B cell (primary cell): ENCODE measurements at regions not wholly inside any gene's neighbourhood (a gene's known extent, or its start where the extent isn't known, plus 50 kb on each side); places are given as distances from the start of the nearest gene placed in this dataset.

Experiments used
- ATAC-seq: fragments of 200-7000 bp; cut with Tn5 transposase; one replicate; pipeline ENCODE4 v1.10.0; 2021; ENCODE audit warnings: low read depth, mild to moderate bottlenecking, moderate number of reproducible peaks, moderate library complexity
- CTCF ChIA-PET: fragments of 350-600 bp; sonication (Branson Sonifier 250); formaldehyde crosslinking; loops from one replicate; lab custom pipeline; 2021; ENCODE audit warnings: antibody characterized with exemption, inconsistent platforms; lab: Charles Lee
- POLR2A ChIA-PET: fragments of 350-600 bp; sonication (Branson Sonifier 250); formaldehyde crosslinking; loops from one replicate; lab custom pipeline; 2021; ENCODE audit warnings: antibody characterized with exemption; lab: Charles Lee
- DNase-seq: peaks from one replicate; pipeline ENCODE4 v3.0.0; 2013
- H2AFZ ChIP-seq: 2 replicates; pipeline ENCODE4 v1.6.1; 2012; ENCODE audit warnings: mild to moderate bottlenecking, low read depth, low read length; ENCODE audit not compliant: insufficient read depth, poor library complexity, severe bottlenecking
- H3K27ac ChIP-seq, 2 donors: 1 replicate in 1 of 2; 2 replicates in 1 of 2; pipeline ENCODE4 v1.5.1; 2012 to 2013; ENCODE audit warnings: low read length in 2 of 2, mild to moderate bottlenecking in 2 of 2, moderate library complexity in 1 of 2
- H3K27me3 ChIP-seq, 4 experiments: fragments of 200-600 bp in 1 of 4; sonication (generic) in 1 of 4; replicated peaks in 1 of 4; 1 replicate in 2 of 4; 2 replicates in 2 of 4; pipeline versions ENCODE4 v1.6.1 to v1.7.0; 2013 to 2016; ENCODE audit warnings: low read length in 3 of 4, mild to moderate bottlenecking in 2 of 4, mixed read lengths in 1 of 4, moderate library complexity in 1 of 4; ENCODE audit not compliant: insufficient read depth in 4 of 4, control insufficient read depth in 3 of 4; ENCODE audit errors: control extremely low read depth in 1 of 4
- H3K36me3 ChIP-seq, 2 experiments: replicated peaks in 1 of 2; 1 replicate in 1 of 2; 2 replicates in 1 of 2; pipeline versions ENCODE4 v1.6.1 to v1.7.1; 2013; ENCODE audit warnings: low read length in 1 of 2; ENCODE audit not compliant: insufficient read depth in 2 of 2, control insufficient read depth in 1 of 2; ENCODE audit errors: control extremely low read depth in 1 of 2, extremely low read depth in 1 of 2
- H3K4me1 ChIP-seq, 2 donors: fragments of 200-600 bp in 1 of 2; sonication (generic) in 1 of 2; 1 replicate in 1 of 2; 2 replicates in 1 of 2; pipeline versions ENCODE4 v1.5.1 to v1.6.1; 2013 to 2017; ENCODE audit warnings: low read length in 2 of 2; ENCODE audit not compliant: control insufficient read depth in 2 of 2, insufficient read depth in 2 of 2
- H3K4me2 ChIP-seq: replicated peaks from 2 replicates; pipeline ENCODE3; 2012; ENCODE audit warnings: mild to moderate bottlenecking, low read depth, low read length; ENCODE audit not compliant: poor library complexity, severe bottlenecking
- H3K4me3 ChIP-seq, 5 experiments: fragments of 200-600 bp in 1 of 5; sonication (generic) in 1 of 5; 1 replicate in 3 of 5; 2 replicates in 2 of 5; pipeline versions ENCODE4 v1.5.1 to v1.7.0; 2011 to 2016; ENCODE audit warnings: low read length in 4 of 5, mild to moderate bottlenecking in 4 of 5, low read depth in 2 of 5, control low read depth in 1 of 5, moderate library complexity in 1 of 5; ENCODE audit not compliant: insufficient read depth in 1 of 5; ENCODE audit errors: control extremely low read depth in 1 of 5, extremely low read depth in 1 of 5
- H3K79me2 ChIP-seq: fragments of 200-600 bp; sonication (generic); one replicate; pipeline ENCODE4 v1.6.0; 2016; ENCODE audit warnings: low read length; ENCODE audit not compliant: control insufficient read depth, insufficient read depth
- H3K9ac ChIP-seq: fragments of 200-600 bp; sonication (generic); 2 replicates; pipeline ENCODE4 v1.6.1; 2017; ENCODE audit warnings: mild to moderate bottlenecking, low read length, moderate library complexity
- H3K9me3 ChIP-seq, 3 donors: one replicate each; pipeline versions ENCODE4 v1.6.1 to v1.7.1; 2013; ENCODE audit warnings: low read length in 2 of 3; ENCODE audit not compliant: control insufficient read depth in 2 of 3, insufficient read depth in 1 of 3; ENCODE audit errors: control extremely low read depth in 1 of 3
- H4K20me1 ChIP-seq: 2 replicates; pipeline ENCODE4 v1.6.0; 2012; ENCODE audit warnings: mild to moderate bottlenecking, low read length; ENCODE audit not compliant: insufficient read depth, control insufficient read depth, poor library complexity, severe bottlenecking
- H3K27ac Mint-ChIP-seq: one replicate; pipeline ENCODE4 v1.8.0; 2021; ENCODE audit warnings: mixed read lengths
- H3K27me3 Mint-ChIP-seq: one replicate; pipeline ENCODE4 v1.8.0; 2021; ENCODE audit warnings: mixed read lengths
- H3K4me1 Mint-ChIP-seq: one replicate; pipeline ENCODE4 v1.8.0; 2021; ENCODE audit warnings: mixed read lengths
- H3K4me3 Mint-ChIP-seq: one replicate; pipeline ENCODE4 v1.8.0; 2021; ENCODE audit warnings: mixed read lengths
- H3K9me3 Mint-ChIP-seq: one replicate; pipeline ENCODE4 v1.8.0; 2022; ENCODE audit warnings: mixed read lengths; ENCODE audit not compliant: insufficient read depth
- EZH2 ChIP-seq: IDR thresholded peaks from 2 replicates; pipeline ENCODE4 v1.6.1; 2012; ENCODE audit warnings: borderline replicate concordance, low read depth, mild to moderate bottlenecking, moderate library complexity, low read length; ENCODE audit not compliant: insufficient read depth, poor library complexity, severe bottlenecking
- WGBS: methylation state at CpG from one replicate; pipeline ENCODE4 v1.1.5; 2013; ENCODE audit warnings: missing lambda C conversion rate; ENCODE audit not compliant: insufficient coverage; 5-methylcytosine and 5-hydroxymethylcytosine counted together
- intact Hi-C: fragments of 100-400 bp; cut with micrococcal nuclease; formaldehyde crosslinking; loops from one replicate; pipeline ENCODE4 v1.10.0; 2022
- TF ChIP-seq, protein P1 (sequence below): fragments of 200-600 bp; IDR thresholded peaks from one replicate; pipeline ENCODE4 v1.8.0; 2022; ENCODE audit warnings: antibody characterized with exemption, mild to moderate bottlenecking

DNA sequence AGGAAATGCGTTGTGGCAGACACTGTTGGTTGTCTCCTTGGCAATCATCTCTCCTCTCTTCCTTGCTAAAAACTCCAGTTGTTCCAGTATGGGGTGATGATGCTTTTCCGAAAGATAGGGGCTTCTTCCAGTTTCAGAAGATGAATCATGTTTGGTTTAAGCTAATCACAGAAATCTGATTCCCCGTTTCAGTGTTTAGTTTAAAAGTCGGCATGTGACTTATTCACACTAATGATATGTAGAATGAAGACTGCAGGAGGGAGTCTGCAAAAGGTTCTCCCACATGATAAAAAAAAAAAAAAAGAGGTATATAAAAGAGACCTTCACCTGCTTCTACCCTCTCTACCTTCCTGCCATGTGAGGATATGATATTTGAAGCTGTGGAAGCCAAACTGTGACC, 239.0 kb upstream of the SIX2 start:
- no peaks in the 10 kb centered on the region for H3K79me2 ChIP-seq
- ATAC-seq (no peak), DNase-seq (no peak)
- POLR2A ChIA-PET: no interaction called here
- WGBS: no CpG with 5 or more reads among the region's 4 CpGs
- H3K27ac ChIP-seq: no peak overlapping the region
- H3K4me3 ChIP-seq: no peak overlapping the region
- H3K9ac ChIP-seq: no peak overlapping the region
- H3K9me3 Mint-ChIP-seq: peaks cover 2% of the 10 kb centered on the region
- H3K27ac Mint-ChIP-seq: no peak overlapping the region
- H3K9me3 ChIP-seq: peaks cover 0 to 3% (median 0%) of the 10 kb centered on the region in 3 donors
- H2AFZ ChIP-seq: no peak overlapping the region
- no peaks in the 10 kb centered on the region for H3K4me1 Mint-ChIP-seq
- no peaks in the 10 kb centered on the region for H3K36me3 ChIP-seq
- no peaks in the 10 kb centered on the region for H3K4me1 ChIP-seq
- H3K27me3 ChIP-seq: no peaks in the 10 kb centered on the region
- H3K4me2 ChIP-seq: no peak overlapping the region
- no peak overlapping the region for H3K4me3 Mint-ChIP-seq
- CTCF ChIA-PET: no interaction called here
- peaks cover 3% of the 10 kb centered on the region for H3K27me3 Mint-ChIP-seq
- TF ChIP-seq, protein P1, sequence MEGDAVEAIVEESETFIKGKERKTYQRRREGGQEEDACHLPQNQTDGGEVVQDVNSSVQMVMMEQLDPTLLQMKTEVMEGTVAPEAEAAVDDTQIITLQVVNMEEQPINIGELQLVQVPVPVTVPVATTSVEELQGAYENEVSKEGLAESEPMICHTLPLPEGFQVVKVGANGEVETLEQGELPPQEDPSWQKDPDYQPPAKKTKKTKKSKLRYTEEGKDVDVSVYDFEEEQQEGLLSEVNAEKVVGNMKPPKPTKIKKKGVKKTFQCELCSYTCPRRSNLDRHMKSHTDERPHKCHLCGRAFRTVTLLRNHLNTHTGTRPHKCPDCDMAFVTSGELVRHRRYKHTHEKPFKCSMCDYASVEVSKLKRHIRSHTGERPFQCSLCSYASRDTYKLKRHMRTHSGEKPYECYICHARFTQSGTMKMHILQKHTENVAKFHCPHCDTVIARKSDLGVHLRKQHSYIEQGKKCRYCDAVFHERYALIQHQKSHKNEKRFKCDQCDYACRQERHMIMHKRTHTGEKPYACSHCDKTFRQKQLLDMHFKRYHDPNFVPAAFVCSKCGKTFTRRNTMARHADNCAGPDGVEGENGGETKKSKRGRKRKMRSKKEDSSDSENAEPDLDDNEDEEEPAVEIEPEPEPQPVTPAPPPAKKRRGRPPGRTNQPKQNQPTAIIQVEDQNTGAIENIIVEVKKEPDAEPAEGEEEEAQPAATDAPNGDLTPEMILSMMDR: no peak
- H4K20me1 ChIP-seq: no peaks in the 10 kb centered on the region
- intact Hi-C loops: no loop called here

DNA sequence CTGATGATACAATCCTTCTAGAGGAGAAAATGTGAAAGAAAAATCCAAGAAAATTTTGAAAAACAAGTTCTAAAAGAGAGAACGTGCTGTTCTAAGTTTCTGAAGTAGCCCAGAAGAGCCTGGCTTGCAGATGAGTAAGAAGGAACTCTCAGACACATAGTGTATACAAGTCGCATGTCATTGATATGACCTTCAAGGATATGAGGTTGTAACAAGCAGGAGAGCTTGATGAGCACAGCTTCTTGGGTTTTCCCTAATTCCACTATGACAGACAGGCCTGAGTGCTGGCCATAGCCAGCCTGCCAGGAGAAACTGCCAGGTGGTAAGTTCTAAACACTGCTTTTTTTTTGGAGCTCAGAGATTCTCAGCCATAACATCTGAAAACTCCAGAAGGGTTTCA, 235.7 kb upstream of the SIX2 start:
- no peaks in the 10 kb centered on the region for H3K4me1 Mint-ChIP-seq

More for the DNA sequence above, 235.7 kb upstream of the SIX2 start:
- Mint-ChIP-seq H3K4me3 (no peak overlapping the region), H3K27ac (no peak overlapping the region), H3K9me3 (peaks cover 2% of the 10 kb centered on the region), H3K27me3 (peaks cover 6% of the 10 kb centered on the region)
- H3K4me1 ChIP-seq: no peaks in the 10 kb centered on the region
- no peak overlapping the region for H3K4me3 ChIP-seq
- H3K27ac ChIP-seq: no peak overlapping the region
- no peak for DNase-seq
- ChIA-PET POLR2A (no interaction called here), CTCF (no interaction called here)
- no peaks in the 10 kb centered on the region for H4K20me1 ChIP-seq
- no peak overlapping the region for H3K4me2 ChIP-seq
- no peaks in the 10 kb centered on the region for H3K36me3 ChIP-seq
- 100% methylated on average over 1 of the region's 2 CpGs for WGBS
- intact Hi-C loops: no loop called here
- H2AFZ ChIP-seq: no peak overlapping the region
- no peaks in the 10 kb centered on the region for H3K79me2 ChIP-seq
- no peaks in the 10 kb centered on the region for H3K27me3 ChIP-seq
- TF ChIP-seq EZH2: no peak
- TF ChIP-seq, protein P1: no peak
- H3K9me3 ChIP-seq: peaks cover 0 to 3% (median 0%) of the 10 kb centered on the region in 3 donors
- H3K9ac ChIP-seq: no peak overlapping the region
- ATAC-seq: no peak
